ENCODE measurements at regions not wholly inside any gene's neighbourhood (a gene's known extent, or its start where the extent isn't known, plus 50 kb on each side); places are given as distances from the start of the nearest gene placed in this dataset.

- ATAC-seq, result no peak
- Histone ChIP-seq H3K4me3 (replicated peaks in 1 of 3; ENCODE audit: insufficient read depth in 1 of 3, low read depth in 2 of 3, low read length in 3 of 3) (no peak overlapping the region), H2AFZ (ENCODE audit: low read length) (no peak overlapping the region), H3K9ac (ENCODE audit: insufficient read depth, low read depth, low read length) (no peak overlapping the region), H4K20me1 (ENCODE audit: insufficient read depth, low read length) (no peaks in the 10 kb centered on the region), H3K27me3 (ENCODE audit: control insufficient read depth in 1 of 2, insufficient read depth in 2 of 2, low read length in 2 of 2) (no peaks in the 10 kb centered on the region), H3K4me2 (ENCODE audit: low read depth, low read length) (no peak overlapping the region), H3K36me3 (replicated peaks in 1 of 2; ENCODE audit: control insufficient read depth in 1 of 2, insufficient read depth in 2 of 2, low read length in 2 of 2) (no peaks in the 10 kb centered on the region), H3K9me3 (ENCODE audit: low read length) (no peaks in the 10 kb centered on the region), H3K4me1 (ENCODE audit: insufficient read depth, low read length) (no peaks in the 10 kb centered on the region), H3K27ac (ENCODE audit: extremely low read length, insufficient read depth, low read length) (no peak overlapping the region), H3K79me2 (ENCODE audit: insufficient read depth, low read length) (no peaks in the 10 kb centered on the region)
- TF ChIP-seq HMG20A (CRISPR knock-in tag; IDR thresholded peaks at IDR 0.05; ENCODE audit: borderline replicate concordance) (no peak), SAP130 (CRISPR knock-in tag; IDR thresholded peaks at IDR 0.05; ENCODE audit: low read depth) (no peak), SIX1 (CRISPR knock-in tag; IDR thresholded peaks at IDR 0.05; ENCODE audit: borderline replicate concordance) (no peak), PPARG (CRISPR knock-in tag; conservative IDR thresholded peaks at IDR 0.05) (no peak), DMAP1 (CRISPR knock-in tag; IDR thresholded peaks at IDR 0.05) (no peak), JUN (CRISPR knock-in tag; IDR thresholded peaks at IDR 0.05) (no peak), POLR2AphosphoS2 (IDR thresholded peaks at IDR 0.05; ENCODE audit: low read depth, low read length) (no peak)
- intact Hi-C loops (cut with micrococcal nuclease; ENCODE audit: unreplicated experiment) (no loop called here), in situ Hi-C loops (cut with HindIII; ENCODE audit: extremely low pct_ligation_motif_present, low pct_unique_long_range_greater_than_20kb) (no loop called here)
- no peak for FAIRE-seq
- no TSS peak for BruUV-seq (replicated peaks)
- no peak for DNase-seq (ENCODE audit: low spot score)
- CTCF ChIA-PET (ENCODE audit: low intra/inter-chr PET ratio, low total read pairs), result no interaction called here
- WGBS (ENCODE audit: low lambda C conversion rate), result 89% methylated on average over 1 of the region's 1 CpG
- POLR2A ChIA-PET, result no interaction called here
These were observed 67.9 kb upstream of the APOBEC4 start for GRCh38 chr1:183721041-183721440.

GRCh38 chr1:183720028-183720427, 66.9 kb upstream of the APOBEC4 start:
- no peaks in the 10 kb centered on the region for H3K9me3 ChIP-seq (ENCODE audit: low read length)
- DNase-seq (ENCODE audit: low spot score), result no peak
- H3K9ac ChIP-seq (ENCODE audit: insufficient read depth, low read depth, low read length), result no peak overlapping the region
- H3K4me2 ChIP-seq (ENCODE audit: low read depth, low read length), result no peak overlapping the region
- BruUV-seq (replicated peaks), result no TSS peak
- H3K36me3 ChIP-seq (replicated peaks in 1 of 2; ENCODE audit: control insufficient read depth in 1 of 2, insufficient read depth in 2 of 2, low read length in 2 of 2), result no peaks in the 10 kb centered on the region
- ATAC-seq, result no peak
- H4K20me1 ChIP-seq (ENCODE audit: insufficient read depth, low read length), result no peaks in the 10 kb centered on the region
- no peak overlapping the region for H3K4me3 ChIP-seq (replicated peaks in 1 of 3; ENCODE audit: insufficient read depth in 1 of 3, low read depth in 2 of 3, low read length in 3 of 3)
- ChIA-PET CTCF (ENCODE audit: low intra/inter-chr PET ratio, low total read pairs) (no interaction called here), POLR2A (no interaction called here)
- intact Hi-C loops (cut with micrococcal nuclease; ENCODE audit: unreplicated experiment), result no loop called here
- no peaks in the 10 kb centered on the region for H3K79me2 ChIP-seq (ENCODE audit: insufficient read depth, low read length)
- TF ChIP-seq PREB (CRISPR knock-in tag; IDR thresholded peaks at IDR 0.05) (no peak), YEATS2 (CRISPR knock-in tag; IDR thresholded peaks at IDR 0.05; ENCODE audit: borderline replicate concordance) (no peak), TFAP4 (IDR thresholded peaks at IDR 0.05; ENCODE audit: borderline replicate concordance, low read depth) (no peak), GPN1 (CRISPR knock-in tag; IDR thresholded peaks at IDR 0.05; ENCODE audit: borderline replicate concordance) (no peak), KAT8 (CRISPR knock-in tag; IDR thresholded peaks at IDR 0.05) (no peak), HNF4A (CRISPR knock-in tag; IDR thresholded peaks at IDR 0.05) (no peak), ZNF589 (CRISPR knock-in tag; conservative IDR thresholded peaks at IDR 0.05) (no peak), ZNF24 (IDR thresholded peaks at IDR 0.05) (no peak), CEBPZ (IDR thresholded peaks at IDR 0.05; ENCODE audit: low read length) (no peak), ZNF598 (CRISPR knock-in tag; IDR thresholded peaks at IDR 0.05; ENCODE audit: borderline replicate concordance) (no peak)
- H3K4me1 ChIP-seq (ENCODE audit: insufficient read depth, low read length), result no peaks in the 10 kb centered on the region
- WGBS (ENCODE audit: low lambda C conversion rate), result 93% methylated on average over 3 of the region's 3 CpGs
- H2AFZ ChIP-seq (ENCODE audit: low read length), result no peak overlapping the region
- no peak for FAIRE-seq
- H3K27me3 ChIP-seq (ENCODE audit: control insufficient read depth in 1 of 2, insufficient read depth in 2 of 2, low read length in 2 of 2), result no peaks in the 10 kb centered on the region
- H3K27ac ChIP-seq (ENCODE audit: extremely low read length, insufficient read depth, low read length), result no peak overlapping the region
- in situ Hi-C loops (cut with HindIII; ENCODE audit: extremely low pct_ligation_motif_present, low pct_unique_long_range_greater_than_20kb), result no loop called here

All from HepG2 (cell line).